Fibroblast of villous mesenchyme (primary cell): ENCODE measurements at regions not wholly inside any gene's neighbourhood (a gene's known extent, or its start where the extent isn't known, plus 50 kb on each side); places are given as distances from the start of the nearest gene placed in this dataset.

Source experiments
- DNase-seq: peaks from one replicate; pipeline ENCODE4 v3.0.0-alpha.2; 2010; ENCODE audit warnings: low read depth
- H3K4me3 ChIP-seq: 2 replicates; pipeline ENCODE4 v1.5.1; 2011; ENCODE audit warnings: low read depth, mild to moderate bottlenecking, low read length
- TF ChIP-seq, protein P1 (sequence below): IDR thresholded peaks from 2 replicates; pipeline ENCODE4 v1.5.1; 2012; ENCODE audit warnings: low read depth, mild to moderate bottlenecking, low read length; ENCODE audit not compliant: insufficient read depth

DNA sequence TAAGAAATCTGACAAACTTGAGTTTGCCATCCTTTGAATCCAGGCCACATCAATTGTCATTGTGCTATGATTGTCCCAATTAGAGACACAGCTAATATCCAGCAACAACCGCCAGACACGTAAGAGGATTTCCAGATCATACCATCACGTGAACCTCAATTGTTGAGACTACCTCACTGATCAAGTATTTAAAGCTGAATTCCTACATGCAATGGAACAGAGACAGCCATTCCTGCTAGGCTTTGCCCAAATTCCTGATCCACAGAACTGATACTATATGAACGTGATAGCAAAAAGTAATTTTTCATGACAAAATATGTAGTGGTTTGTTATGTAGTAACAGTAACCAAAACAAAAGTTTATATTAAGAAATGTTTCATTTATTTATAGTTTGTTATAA is 657.7 kb downstream of the PRR16 start:
- no peak overlapping the region for H3K4me3 ChIP-seq
- TF ChIP-seq, protein P1, sequence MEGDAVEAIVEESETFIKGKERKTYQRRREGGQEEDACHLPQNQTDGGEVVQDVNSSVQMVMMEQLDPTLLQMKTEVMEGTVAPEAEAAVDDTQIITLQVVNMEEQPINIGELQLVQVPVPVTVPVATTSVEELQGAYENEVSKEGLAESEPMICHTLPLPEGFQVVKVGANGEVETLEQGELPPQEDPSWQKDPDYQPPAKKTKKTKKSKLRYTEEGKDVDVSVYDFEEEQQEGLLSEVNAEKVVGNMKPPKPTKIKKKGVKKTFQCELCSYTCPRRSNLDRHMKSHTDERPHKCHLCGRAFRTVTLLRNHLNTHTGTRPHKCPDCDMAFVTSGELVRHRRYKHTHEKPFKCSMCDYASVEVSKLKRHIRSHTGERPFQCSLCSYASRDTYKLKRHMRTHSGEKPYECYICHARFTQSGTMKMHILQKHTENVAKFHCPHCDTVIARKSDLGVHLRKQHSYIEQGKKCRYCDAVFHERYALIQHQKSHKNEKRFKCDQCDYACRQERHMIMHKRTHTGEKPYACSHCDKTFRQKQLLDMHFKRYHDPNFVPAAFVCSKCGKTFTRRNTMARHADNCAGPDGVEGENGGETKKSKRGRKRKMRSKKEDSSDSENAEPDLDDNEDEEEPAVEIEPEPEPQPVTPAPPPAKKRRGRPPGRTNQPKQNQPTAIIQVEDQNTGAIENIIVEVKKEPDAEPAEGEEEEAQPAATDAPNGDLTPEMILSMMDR: no peak
- DNase-seq: no peak

DNA sequence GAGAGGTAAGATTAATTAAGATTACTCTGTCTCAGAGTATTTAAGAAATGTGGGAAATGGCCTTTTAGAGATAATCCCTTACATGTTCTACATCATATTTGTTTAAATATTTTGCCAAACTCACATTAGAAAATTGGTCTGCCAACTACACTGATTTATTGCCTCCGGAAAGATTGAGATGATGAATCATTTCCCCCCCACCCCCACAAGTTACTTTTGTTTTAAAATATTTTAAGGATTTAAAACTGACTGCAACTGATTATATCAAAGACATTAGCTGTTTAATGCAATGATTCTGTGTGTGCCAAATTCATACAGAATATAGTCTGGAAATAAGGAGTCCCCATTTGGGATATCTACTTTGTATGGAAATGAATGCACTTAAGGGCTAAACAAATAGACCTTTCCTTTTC is 674.4 kb downstream of the PRR16 start:
- no peak overlapping the region for H3K4me3 ChIP-seq
- TF ChIP-seq, protein P1: no peak
- no peak for DNase-seq

DNA sequence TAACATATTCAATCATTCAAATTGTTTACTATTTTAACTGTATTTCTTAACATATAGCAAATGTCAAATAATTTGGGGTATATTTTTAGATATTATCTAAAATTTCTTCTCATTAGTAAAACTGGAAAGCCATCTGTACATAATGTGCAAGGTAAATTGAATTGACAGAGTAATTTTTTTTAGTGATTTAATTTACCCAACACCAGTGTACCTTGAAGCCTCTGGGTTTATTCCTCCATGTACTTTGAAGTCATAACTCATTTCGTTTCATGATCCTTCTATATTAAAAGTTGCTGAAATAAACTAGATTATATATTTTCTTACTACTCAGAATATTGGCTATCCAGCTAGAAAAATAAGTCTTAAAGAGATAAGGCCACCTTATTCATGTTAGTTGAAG is 674.9 kb downstream of the PRR16 start:
- DNase-seq: no peak
- H3K4me3 ChIP-seq: no peak overlapping the region
- TF ChIP-seq, protein P1: no peak

DNA sequence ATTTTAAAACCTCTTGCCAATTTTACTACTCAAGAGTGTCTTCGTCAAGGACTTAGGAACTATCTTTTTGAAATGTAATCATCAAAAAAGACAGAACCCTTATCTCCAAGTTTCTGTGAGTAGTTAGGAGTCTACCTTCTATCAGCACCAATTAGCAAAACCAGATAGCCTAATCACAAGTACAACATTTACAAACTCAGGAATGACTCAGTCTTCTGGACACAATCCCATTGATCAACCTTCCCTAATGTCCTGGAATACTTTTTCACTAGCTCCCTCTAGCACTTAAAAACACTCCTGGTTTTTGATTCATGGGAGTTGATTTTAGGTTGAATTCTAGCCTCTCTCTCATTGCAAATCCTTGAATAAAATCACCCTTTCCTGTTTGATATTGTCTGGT is 680.7 kb downstream of the PRR16 start:
- peak; percentile 19 for DNase-seq
- TF ChIP-seq, protein P1: no peak
- H3K4me3 ChIP-seq: no peak overlapping the region

DNA sequence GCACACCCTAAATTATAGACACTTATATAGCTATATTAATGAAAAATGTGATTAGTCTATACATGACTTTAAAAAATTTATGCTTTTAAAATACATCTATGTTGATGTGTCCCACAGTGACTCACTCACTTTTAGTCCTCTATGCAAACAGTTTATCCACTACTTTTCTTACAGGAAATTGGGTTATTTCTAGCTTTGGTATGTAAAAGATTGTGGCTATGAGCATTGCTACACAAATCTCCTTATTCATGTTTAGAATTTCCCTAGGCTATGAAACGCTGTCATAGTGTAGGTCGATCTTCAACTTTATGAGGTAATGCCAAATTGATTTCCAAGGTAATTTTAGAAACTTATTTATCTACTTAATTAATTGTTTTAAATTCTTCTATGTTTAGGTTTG is 687.4 kb downstream of the PRR16 start:
- no peak overlapping the region for H3K4me3 ChIP-seq
- no peak for DNase-seq
- TF ChIP-seq, protein P1: no peak

DNA sequence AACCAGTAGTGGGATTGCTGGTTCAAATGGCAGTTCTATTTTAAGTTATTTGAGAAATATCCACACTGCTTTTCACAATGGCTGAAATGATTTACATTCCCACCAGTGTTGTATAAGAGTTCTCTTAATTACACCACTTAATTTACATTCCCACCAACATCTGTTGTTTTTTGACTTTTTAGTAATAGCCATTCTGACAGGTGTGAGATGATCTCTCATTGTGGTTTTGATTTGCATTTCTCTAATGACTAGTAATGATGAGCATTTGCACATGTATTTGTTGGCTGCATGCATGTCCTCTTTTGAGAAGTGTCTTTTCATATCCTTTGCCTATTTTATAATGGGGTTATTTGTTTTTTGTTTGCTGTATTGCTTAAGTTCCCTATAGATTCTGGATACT is 688.3 kb downstream of the PRR16 start:
- TF ChIP-seq, protein P1: no peak
- DNase-seq: no peak
- H3K4me3 ChIP-seq: no peak overlapping the region

DNA sequence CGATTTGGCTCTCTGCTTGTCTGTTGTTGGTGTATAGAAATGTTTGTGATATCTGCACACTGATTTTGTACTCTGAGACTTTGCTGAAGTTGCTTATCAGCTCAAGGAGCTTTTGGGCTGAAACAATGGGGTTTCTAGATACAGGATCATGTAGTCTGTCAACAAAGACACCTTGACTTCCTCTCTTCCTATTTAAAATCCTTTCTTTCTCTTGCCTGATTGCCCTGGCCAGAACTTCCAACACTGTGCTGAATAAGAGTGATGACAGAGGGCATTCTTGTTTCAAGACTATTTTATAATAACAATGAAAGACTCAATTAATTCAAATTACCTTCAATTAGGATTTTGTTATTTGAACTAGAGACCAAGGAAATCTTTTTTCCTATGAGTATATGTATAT is 692.5 kb downstream of the PRR16 start:
- TF ChIP-seq, protein P1: no peak
- no peak for DNase-seq

More for the DNA sequence above, 692.5 kb downstream of the PRR16 start:
- no peak overlapping the region for H3K4me3 ChIP-seq
